OCI-LY3 (cell line): ENCODE measurements at regions not wholly inside any gene's neighbourhood (a gene's known extent, or its start where the extent isn't known, plus 50 kb on each side); places are given as distances from the start of the nearest gene placed in this dataset.

Experiments
- EZH2phosphoT487 ChIP-seq: fragments of 200-600 bp; shearing (Covaris generic); IDR thresholded peaks from 2 replicates; pipeline ENCODE4 v1.6.1; 2018; ENCODE audit warnings: antibody characterized with exemption, mixed run types, low read depth
- TF ChIP-seq, protein P1 (sequence below): fragments of 200-600, 300-600 bp; sonication (generic); IDR thresholded peaks from 2 replicates; pipeline ENCODE4 v1.5.1; 2014; ENCODE audit warnings: antibody characterized with exemption, low read length, low read depth

DNA sequence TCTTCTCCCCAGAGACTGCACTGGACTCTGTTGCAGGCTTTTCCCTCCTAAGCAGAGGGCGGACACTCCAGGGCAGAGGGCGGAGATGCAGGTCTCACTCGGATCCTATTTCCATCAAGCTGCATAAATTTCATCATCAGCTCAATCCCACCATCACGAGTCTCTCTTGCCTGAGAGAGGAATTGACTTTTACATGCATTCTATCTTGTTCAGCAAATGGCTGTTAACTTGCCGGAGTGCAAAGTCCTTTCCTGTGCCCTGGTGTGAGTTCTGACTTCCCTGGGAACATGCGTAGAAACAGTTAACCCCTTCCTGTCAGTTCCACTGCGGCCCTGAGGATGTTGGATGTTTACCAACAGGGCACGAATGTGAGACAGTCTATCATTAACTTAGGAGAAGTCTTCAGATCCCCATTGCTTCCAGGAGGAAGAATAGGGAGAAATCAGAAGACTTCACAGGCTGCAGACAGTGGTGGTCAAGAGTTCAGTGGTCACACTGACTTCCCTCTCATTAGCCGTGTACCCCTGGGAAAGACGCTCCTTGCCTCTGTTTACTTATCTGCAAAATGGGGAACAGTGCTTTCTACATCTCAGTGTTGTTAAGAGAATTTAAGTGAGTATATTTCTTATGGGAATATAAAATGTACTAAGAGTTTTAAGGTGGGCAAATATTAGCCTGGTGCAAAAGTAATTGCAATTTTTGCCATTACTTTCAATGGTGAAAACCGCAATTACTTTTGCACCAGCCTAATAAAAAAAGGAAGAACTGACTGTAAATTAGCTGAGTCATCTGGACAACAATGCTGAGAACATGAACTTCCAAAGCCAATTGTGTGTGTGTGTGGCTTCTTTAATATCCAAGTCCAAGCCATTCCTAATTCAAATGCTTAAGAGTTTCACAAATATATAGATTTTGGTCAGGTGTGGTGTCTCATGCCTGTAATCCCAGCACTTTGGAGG, 248.0 kb downstream of the DRD1 start:
- TF ChIP-seq, protein P1, sequence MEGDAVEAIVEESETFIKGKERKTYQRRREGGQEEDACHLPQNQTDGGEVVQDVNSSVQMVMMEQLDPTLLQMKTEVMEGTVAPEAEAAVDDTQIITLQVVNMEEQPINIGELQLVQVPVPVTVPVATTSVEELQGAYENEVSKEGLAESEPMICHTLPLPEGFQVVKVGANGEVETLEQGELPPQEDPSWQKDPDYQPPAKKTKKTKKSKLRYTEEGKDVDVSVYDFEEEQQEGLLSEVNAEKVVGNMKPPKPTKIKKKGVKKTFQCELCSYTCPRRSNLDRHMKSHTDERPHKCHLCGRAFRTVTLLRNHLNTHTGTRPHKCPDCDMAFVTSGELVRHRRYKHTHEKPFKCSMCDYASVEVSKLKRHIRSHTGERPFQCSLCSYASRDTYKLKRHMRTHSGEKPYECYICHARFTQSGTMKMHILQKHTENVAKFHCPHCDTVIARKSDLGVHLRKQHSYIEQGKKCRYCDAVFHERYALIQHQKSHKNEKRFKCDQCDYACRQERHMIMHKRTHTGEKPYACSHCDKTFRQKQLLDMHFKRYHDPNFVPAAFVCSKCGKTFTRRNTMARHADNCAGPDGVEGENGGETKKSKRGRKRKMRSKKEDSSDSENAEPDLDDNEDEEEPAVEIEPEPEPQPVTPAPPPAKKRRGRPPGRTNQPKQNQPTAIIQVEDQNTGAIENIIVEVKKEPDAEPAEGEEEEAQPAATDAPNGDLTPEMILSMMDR: no peak
- TF ChIP-seq EZH2phosphoT487: no peak
